ENCODE measurements at regions not wholly inside any gene's neighbourhood (a gene's known extent, or its start where the extent isn't known, plus 50 kb on each side); places are given as distances from the start of the nearest gene placed in this dataset.

DNA sequence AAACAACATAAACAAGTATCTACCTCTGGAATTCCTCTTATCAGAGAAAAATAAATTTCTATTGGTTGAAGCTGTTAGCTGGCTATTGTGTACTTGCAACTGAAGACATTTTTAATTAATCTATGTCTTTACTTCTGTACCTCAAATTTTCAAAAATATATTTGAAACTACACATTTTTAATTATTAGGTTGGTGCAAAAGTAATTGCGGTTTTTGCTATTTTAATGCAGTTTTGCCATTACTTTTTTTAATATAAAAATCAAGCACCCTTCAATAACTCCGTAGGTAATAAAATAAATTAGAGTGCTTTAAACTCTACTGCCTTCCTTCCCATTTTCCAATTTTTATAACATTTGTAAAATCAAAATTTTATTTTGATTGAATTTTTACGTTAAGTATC lies 262.1 kb upstream of the DUSP10 start:
- H2BK120ac ChIP-seq (ENCODE audit: low read depth, low read length, poor library complexity, severe bottlenecking), result no peak overlapping the region
- H3T11ph ChIP-seq (ENCODE audit: low read length), result no peak overlapping the region
- peaks cover 2 to 3% of the 10 kb centered on the region in 2 experiments; a peak in 2 of 4 replicates for H3K4me1 Mint-ChIP-seq
- no peaks in the 10 kb centered on the region; a peak in 1 of 5 replicates for H3K9me3 Mint-ChIP-seq
- no peak overlapping the region for H3K56ac ChIP-seq (ENCODE audit: insufficient read length, low read depth, low read length)
- H3K4me1 ChIP-seq (ENCODE audit: insufficient read depth, low read length), result no peaks in the 10 kb centered on the region; the same call in 1 of the 2 replicates
- H3K9me3 ChIP-seq (ENCODE audit: control insufficient read depth, low read depth, low read length), result no peaks in the 10 kb centered on the region
- H3K79me2 ChIP-seq (ENCODE audit: insufficient read depth, low read length), result no peaks in the 10 kb centered on the region
- no peak overlapping the region for H2BK15ac ChIP-seq (ENCODE audit: low read depth, low read length)
- H2AFZ ChIP-seq (ENCODE audit: low read length), result no peak overlapping the region
- H3K27me3 Mint-ChIP-seq (ENCODE audit: low read depth), result no peaks in the 10 kb centered on the region
- DNase-seq, result no peak
- no peak overlapping the region for H3K4me2 ChIP-seq (ENCODE audit: insufficient read depth, insufficient read length, low read length)
- H4K8ac ChIP-seq (replicated peaks; ENCODE audit: insufficient read length, low read depth, low read length), result no peak overlapping the region
- no peak overlapping the region for H2AK5ac ChIP-seq (ENCODE audit: insufficient read length, low read length)
- H3K23me2 ChIP-seq (ENCODE audit: insufficient read length, low read depth, low read length, poor library complexity, severe bottlenecking), result no peaks in the 10 kb centered on the region
- H3K9ac ChIP-seq (ENCODE audit: extremely low read depth, insufficient read length, low read length), result no peak overlapping the region
- H3K27ac Mint-ChIP-seq, result no peak overlapping the region
- WGBS (ENCODE audit: extremely low coverage, insufficient read length, low lambda C conversion rate), result no CpG with 5 or more reads among the region's 3 CpGs
- TF ChIP-seq, protein P1, sequence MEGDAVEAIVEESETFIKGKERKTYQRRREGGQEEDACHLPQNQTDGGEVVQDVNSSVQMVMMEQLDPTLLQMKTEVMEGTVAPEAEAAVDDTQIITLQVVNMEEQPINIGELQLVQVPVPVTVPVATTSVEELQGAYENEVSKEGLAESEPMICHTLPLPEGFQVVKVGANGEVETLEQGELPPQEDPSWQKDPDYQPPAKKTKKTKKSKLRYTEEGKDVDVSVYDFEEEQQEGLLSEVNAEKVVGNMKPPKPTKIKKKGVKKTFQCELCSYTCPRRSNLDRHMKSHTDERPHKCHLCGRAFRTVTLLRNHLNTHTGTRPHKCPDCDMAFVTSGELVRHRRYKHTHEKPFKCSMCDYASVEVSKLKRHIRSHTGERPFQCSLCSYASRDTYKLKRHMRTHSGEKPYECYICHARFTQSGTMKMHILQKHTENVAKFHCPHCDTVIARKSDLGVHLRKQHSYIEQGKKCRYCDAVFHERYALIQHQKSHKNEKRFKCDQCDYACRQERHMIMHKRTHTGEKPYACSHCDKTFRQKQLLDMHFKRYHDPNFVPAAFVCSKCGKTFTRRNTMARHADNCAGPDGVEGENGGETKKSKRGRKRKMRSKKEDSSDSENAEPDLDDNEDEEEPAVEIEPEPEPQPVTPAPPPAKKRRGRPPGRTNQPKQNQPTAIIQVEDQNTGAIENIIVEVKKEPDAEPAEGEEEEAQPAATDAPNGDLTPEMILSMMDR (conservative IDR thresholded peaks at IDR 0.05), result no peak
- H4K5ac ChIP-seq (ENCODE audit: insufficient read length, low read depth, low read length), result no peak overlapping the region
- H3K23ac ChIP-seq (ENCODE audit: insufficient read length, low read depth, low read length), result no peak overlapping the region
- H3K27ac ChIP-seq (ENCODE audit: insufficient read length, low read depth, low read length), result no peak overlapping the region
- H3K79me1 ChIP-seq (ENCODE audit: insufficient read depth, low read depth, low read length, poor library complexity, severe bottlenecking), result no peaks in the 10 kb centered on the region
- no peaks in the 10 kb centered on the region for H3K27me3 ChIP-seq (ENCODE audit: insufficient read depth, low read length)
- H2BK12ac ChIP-seq (ENCODE audit: insufficient read length, low read depth, low read length), result no peak overlapping the region
- no peaks in the 10 kb centered on the region; a peak in 1 of 7 replicates for H3K36me3 Mint-ChIP-seq (ENCODE audit: insufficient read depth in 1 of 3, low read depth in 3 of 3)
- H3K4me3 Mint-ChIP-seq, result no peak overlapping the region
- no peak overlapping the region for H2BK20ac ChIP-seq (ENCODE audit: low read depth, low read length, poor library complexity, severe bottlenecking)
- no peak overlapping the region for H4K91ac ChIP-seq (ENCODE audit: insufficient read length, low read depth, low read length)
- no peaks in the 10 kb centered on the region for H4K20me1 ChIP-seq (ENCODE audit: control insufficient read depth, insufficient read depth, insufficient read length)
- H3K4ac ChIP-seq (ENCODE audit: low read depth, low read length), result no peak overlapping the region
- H3K14ac ChIP-seq (ENCODE audit: insufficient read depth, low read length), result no peak overlapping the region
- no peak overlapping the region for H2BK5ac ChIP-seq (ENCODE audit: insufficient read length, low read length)
- H3K18ac ChIP-seq (ENCODE audit: insufficient read length, low read depth, low read length), result no peak overlapping the region
